ENCODE measurements at regions not wholly inside any gene's neighbourhood (a gene's known extent, or its start where the extent isn't known, plus 50 kb on each side); places are given as distances from the start of the nearest gene placed in this dataset.
A peak's percentile ranks its signal among the peaks of the same experiment; 100 is the strongest.

- H3K4me3 ChIP-seq, result no peak overlapping the region
- H3K27ac ChIP-seq (replicated peaks), result no peak overlapping the region
- H3K36me3 ChIP-seq, result no peaks in the 10 kb centered on the region
- no peaks in the 10 kb centered on the region for H3K27me3 ChIP-seq (ENCODE audit: low read depth)
- no peak for DNase-seq
- no peak for TF ChIP-seq CTCF (IDR thresholded peaks at IDR 0.05; ENCODE audit: borderline replicate concordance)
- no peaks in the 10 kb centered on the region for H3K4me1 ChIP-seq
- intact Hi-C loops (cut with micrococcal nuclease), result no loop called here
- no peaks in the 10 kb centered on the region for H3K9me3 ChIP-seq (replicated peaks)
These were observed 71.8 kb upstream of the ATL2 start for GRCh38 chr2:38448692-38449410.

- Histone ChIP-seq H3K4me1 (peaks cover 18% of the 10 kb centered on the region), H3K36me3 (no peaks in the 10 kb centered on the region), H3K27ac (replicated peaks) (no peak overlapping the region)
These were observed 70.0 kb upstream of the ATL2 start for GRCh38 chr2:38446906-38447561.

GRCh38 chr2:38446418-38446817 lies 69.3 kb upstream of the ATL2 start:
- Histone ChIP-seq H3K27ac (replicated peaks) (no peak overlapping the region), H3K36me3 (no peaks in the 10 kb centered on the region)

More at GRCh38 chr2:38446906-38447561, 70.0 kb upstream of the ATL2 start:
- H3K27me3 ChIP-seq (ENCODE audit: low read depth), result no peaks in the 10 kb centered on the region
- intact Hi-C loops (cut with micrococcal nuclease), result no loop called here
- H3K4me3 ChIP-seq, result no peak overlapping the region
- no peak for TF ChIP-seq CTCF (IDR thresholded peaks at IDR 0.05; ENCODE audit: borderline replicate concordance)
- H3K9me3 ChIP-seq (replicated peaks), result no peaks in the 10 kb centered on the region
- no peak for DNase-seq

GRCh38 chr2:38444247-38444646 lies 67.2 kb upstream of the ATL2 start:
- Histone ChIP-seq H3K27me3 (ENCODE audit: low read depth) (no peaks in the 10 kb centered on the region), H3K4me3 (no peak overlapping the region), H3K27ac (replicated peaks) (no peak overlapping the region), H3K4me1 (peaks cover 40% of the 10 kb centered on the region), H3K36me3 (no peaks in the 10 kb centered on the region), H3K9me3 (replicated peaks) (no peaks in the 10 kb centered on the region)
- no peak for DNase-seq
- intact Hi-C loops (cut with micrococcal nuclease), result no loop called here
- TF ChIP-seq CTCF (IDR thresholded peaks at IDR 0.05; ENCODE audit: borderline replicate concordance), result no peak

More at GRCh38 chr2:38446418-38446817, 69.3 kb upstream of the ATL2 start:
- Histone ChIP-seq H3K4me3 (no peak overlapping the region), H3K4me1 (peaks cover 20% of the 10 kb centered on the region), H3K27me3 (ENCODE audit: low read depth) (no peaks in the 10 kb centered on the region), H3K9me3 (replicated peaks) (no peaks in the 10 kb centered on the region)
- intact Hi-C loops (cut with micrococcal nuclease), result no loop called here
- DNase-seq, result no peak
- TF ChIP-seq CTCF (IDR thresholded peaks at IDR 0.05; ENCODE audit: borderline replicate concordance), result peak; percentile 44

GRCh38 chr2:38442643-38443541 lies 65.8 kb upstream of the ATL2 start:
- no peak for DNase-seq
- no peak overlapping the region for H3K27ac ChIP-seq (replicated peaks)
- no peak for TF ChIP-seq CTCF (IDR thresholded peaks at IDR 0.05; ENCODE audit: borderline replicate concordance)
- intact Hi-C loops (cut with micrococcal nuclease), result no loop called here
- H3K36me3 ChIP-seq, result no peaks in the 10 kb centered on the region
- no peaks in the 10 kb centered on the region for H3K9me3 ChIP-seq (replicated peaks)
- peaks cover 44% of the 10 kb centered on the region for H3K4me1 ChIP-seq
- H3K27me3 ChIP-seq (ENCODE audit: low read depth), result no peaks in the 10 kb centered on the region
- no peak overlapping the region for H3K4me3 ChIP-seq

Data from left ventricle myocardium inferior (tissue), 1 donor.